Calu3 (cell line): ENCODE measurements at regions not wholly inside any gene's neighbourhood (a gene's known extent, or its start where the extent isn't known, plus 50 kb on each side); places are given as distances from the start of the nearest gene placed in this dataset.

Experiments
- BruUV-seq: library from RNA; stranded (reverse); fragments of 400-500 nt; replicated peaks from 2 replicates; lab custom pipeline; 2021; lab: Mats Ljungman, UMichigan
- CTCF ChIA-PET: fragments of 300-600 bp; sonication (Branson Sonifier 250); formaldehyde crosslinking; loops from one replicate; lab custom pipeline; 2022; ENCODE audit warnings: antibody characterized with exemption; lab: Charles Lee
- DNase-seq: peaks from one replicate; pipeline ENCODE4 v3.0.0; 2022
- H3K27ac Mint-ChIP-seq: one replicate; pipeline ENCODE4 v1.8.0; 2022; ENCODE audit warnings: mixed read lengths; ENCODE audit not compliant: unreplicated experiment
- H3K27me3 Mint-ChIP-seq: one replicate; pipeline ENCODE4 v1.8.0; 2022; ENCODE audit warnings: mixed read lengths; ENCODE audit not compliant: unreplicated experiment
- H3K36me3 Mint-ChIP-seq: one replicate; pipeline ENCODE4 v1.8.0; 2022; ENCODE audit warnings: mild to moderate bottlenecking, moderate library complexity, mixed read lengths; ENCODE audit not compliant: insufficient read depth, unreplicated experiment
- H3K4me1 Mint-ChIP-seq: one replicate; pipeline ENCODE4 v1.8.0; 2022; ENCODE audit warnings: mild to moderate bottlenecking, low read depth, mixed read lengths; ENCODE audit not compliant: unreplicated experiment
- H3K4me3 Mint-ChIP-seq: one replicate; pipeline ENCODE4 v1.8.0; 2022; ENCODE audit warnings: mild to moderate bottlenecking, low read depth, moderate library complexity, mixed read lengths; ENCODE audit not compliant: unreplicated experiment
- H3K9me3 Mint-ChIP-seq: one replicate; pipeline ENCODE4 v1.8.0; 2022; ENCODE audit warnings: low read depth, mixed read lengths; ENCODE audit not compliant: unreplicated experiment
- intact Hi-C: fragments of 100-400 bp; cut with micrococcal nuclease; formaldehyde crosslinking; loops from one replicate; pipeline ENCODE4 v1.10.0; 2022; ENCODE audit not compliant: unreplicated experiment
- TF ChIP-seq, protein P1 (sequence below): fragments of 200-600 bp; IDR thresholded peaks from one replicate; pipeline ENCODE4 v1.8.0; 2022; ENCODE audit warnings: antibody characterized with exemption; ENCODE audit not compliant: unreplicated experiment

DNA sequence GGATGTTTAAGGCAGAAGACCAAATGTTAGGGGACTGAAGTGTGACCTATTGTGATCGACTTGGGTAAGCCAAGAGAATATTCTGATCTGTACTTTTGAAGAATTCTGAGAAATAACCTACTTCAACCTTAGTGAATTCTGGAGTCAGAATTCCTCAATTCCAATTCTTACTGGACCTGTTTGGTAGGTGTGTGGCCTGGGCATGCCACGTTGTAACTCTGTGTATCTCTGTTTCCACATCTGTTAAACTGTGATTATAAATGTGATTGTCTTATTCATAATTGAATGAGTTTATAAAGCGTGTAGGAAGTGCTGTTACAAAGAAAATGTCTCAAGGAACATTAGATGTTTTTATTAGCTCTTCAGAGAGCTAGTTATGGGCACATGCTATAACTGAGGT lies 64.5 kb downstream of the TUSC1 start:
- CTCF ChIA-PET = no interaction called here
- BruUV-seq = no TSS peak
- TF ChIP-seq, protein P1, sequence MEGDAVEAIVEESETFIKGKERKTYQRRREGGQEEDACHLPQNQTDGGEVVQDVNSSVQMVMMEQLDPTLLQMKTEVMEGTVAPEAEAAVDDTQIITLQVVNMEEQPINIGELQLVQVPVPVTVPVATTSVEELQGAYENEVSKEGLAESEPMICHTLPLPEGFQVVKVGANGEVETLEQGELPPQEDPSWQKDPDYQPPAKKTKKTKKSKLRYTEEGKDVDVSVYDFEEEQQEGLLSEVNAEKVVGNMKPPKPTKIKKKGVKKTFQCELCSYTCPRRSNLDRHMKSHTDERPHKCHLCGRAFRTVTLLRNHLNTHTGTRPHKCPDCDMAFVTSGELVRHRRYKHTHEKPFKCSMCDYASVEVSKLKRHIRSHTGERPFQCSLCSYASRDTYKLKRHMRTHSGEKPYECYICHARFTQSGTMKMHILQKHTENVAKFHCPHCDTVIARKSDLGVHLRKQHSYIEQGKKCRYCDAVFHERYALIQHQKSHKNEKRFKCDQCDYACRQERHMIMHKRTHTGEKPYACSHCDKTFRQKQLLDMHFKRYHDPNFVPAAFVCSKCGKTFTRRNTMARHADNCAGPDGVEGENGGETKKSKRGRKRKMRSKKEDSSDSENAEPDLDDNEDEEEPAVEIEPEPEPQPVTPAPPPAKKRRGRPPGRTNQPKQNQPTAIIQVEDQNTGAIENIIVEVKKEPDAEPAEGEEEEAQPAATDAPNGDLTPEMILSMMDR = no peak
- Mint-ChIP-seq H3K4me3 (no peak overlapping the region), H3K36me3 (no peaks in the 10 kb centered on the region), H3K4me1 (no peaks in the 10 kb centered on the region), H3K9me3 (no peaks in the 10 kb centered on the region), H3K27me3 (no peaks in the 10 kb centered on the region), H3K27ac (no peak overlapping the region)
- intact Hi-C loops = no loop called here
- no peak for DNase-seq

DNA sequence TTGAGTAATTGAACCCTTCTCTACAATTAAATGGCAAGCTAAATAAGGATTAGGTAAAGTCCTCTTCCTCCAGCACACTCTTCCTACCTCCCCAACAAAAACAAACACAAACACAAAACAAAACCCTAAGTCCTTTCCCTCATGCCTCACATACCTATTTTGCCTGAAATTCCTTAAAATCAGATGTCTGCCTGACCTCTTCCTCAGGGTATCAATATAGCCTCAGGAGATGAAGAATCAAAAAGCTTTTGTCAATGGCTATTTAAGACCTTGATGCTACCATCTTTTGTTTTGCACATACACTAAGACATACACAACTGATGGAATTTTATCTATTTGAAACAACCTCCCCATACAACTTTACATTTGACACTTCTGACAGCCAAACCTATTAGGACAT lies 75.1 kb downstream of the TUSC1 start:
- H3K4me3 Mint-ChIP-seq = peak overlapping the region; percentile 40
- no peaks in the 10 kb centered on the region for H3K9me3 Mint-ChIP-seq
- H3K4me1 Mint-ChIP-seq = peaks cover 22% of the 10 kb centered on the region
- intact Hi-C loops = loop anchor here (5.0 kb wide), 1 partner anchor 44 kb away; no protein-coding TSS in a partner anchor
- BruUV-seq = no TSS peak
- TF ChIP-seq, protein P1 = no peak
- DNase-seq = no peak
- CTCF ChIA-PET = no interaction called here
- peak overlapping the region; percentile 45 for H3K27ac Mint-ChIP-seq
- no peaks in the 10 kb centered on the region for H3K36me3 Mint-ChIP-seq
- H3K27me3 Mint-ChIP-seq = no peaks in the 10 kb centered on the region

DNA sequence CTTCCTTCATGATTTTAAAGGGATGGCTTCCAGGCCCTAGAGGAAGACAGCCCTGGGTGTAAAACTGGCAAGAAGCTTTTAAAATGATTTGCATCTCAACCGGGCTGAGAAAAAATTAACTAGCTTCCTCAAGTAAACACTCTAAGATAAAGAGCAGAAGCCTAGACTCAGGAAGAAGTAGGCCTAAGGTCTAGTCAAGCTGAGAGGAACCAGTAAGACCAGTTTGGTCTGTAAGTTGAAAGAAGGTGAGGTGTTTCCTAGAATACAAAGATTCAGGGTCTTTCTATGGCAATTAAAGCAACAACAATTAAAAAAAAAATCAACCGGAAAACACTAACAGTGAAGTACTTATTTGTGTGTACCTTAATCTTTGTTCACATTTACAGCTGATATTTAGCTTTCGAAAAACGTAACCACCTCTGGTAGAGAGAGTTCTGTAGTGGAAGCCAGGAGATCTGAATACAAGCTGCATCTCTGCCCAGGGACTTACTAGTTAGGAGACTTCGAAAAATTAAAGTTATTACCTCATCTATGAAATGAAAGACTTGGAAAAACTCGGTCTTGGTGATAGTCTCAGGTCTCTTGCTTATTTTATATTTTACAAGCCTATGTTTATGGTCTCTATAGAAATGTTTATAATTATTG lies 75.7 kb downstream of the TUSC1 start:
- CTCF ChIA-PET = interaction anchor here (0.8 kb wide), 1 partner anchor 114 kb away, joined by 3 read pairs; no protein-coding TSS in a partner anchor
- intact Hi-C loops = loop anchor here (5.0 kb wide), 1 partner anchor 45 kb away; no protein-coding TSS in a partner anchor
- peak overlapping the region; percentile 45 for H3K27ac Mint-ChIP-seq
- peak; percentile 9 for DNase-seq
- no TSS peak for BruUV-seq
- peak overlapping the region; percentile 40 for H3K4me3 Mint-ChIP-seq
- no peaks in the 10 kb centered on the region for H3K36me3 Mint-ChIP-seq
- TF ChIP-seq, protein P1 = no peak
- H3K4me1 Mint-ChIP-seq = peaks cover 22% of the 10 kb centered on the region
- no peaks in the 10 kb centered on the region for H3K27me3 Mint-ChIP-seq
- no peaks in the 10 kb centered on the region for H3K9me3 Mint-ChIP-seq

DNA sequence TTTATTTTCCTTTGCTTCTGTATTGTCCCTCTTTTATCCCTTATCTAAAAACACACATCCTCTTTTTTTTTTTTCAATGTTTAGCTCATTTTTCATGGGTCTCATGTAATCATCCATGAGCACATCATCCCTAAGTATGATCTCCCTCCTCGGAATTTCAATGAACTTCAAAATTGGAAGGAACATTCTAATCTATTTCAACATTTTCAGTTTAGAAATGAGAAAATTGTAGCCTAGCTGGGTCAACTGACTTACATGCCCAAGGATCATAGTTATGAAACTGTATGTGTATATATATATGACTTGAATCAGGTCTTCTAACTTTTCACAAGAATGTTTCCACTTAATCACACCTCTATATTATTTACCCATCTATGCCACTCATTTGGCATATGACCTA lies 77.7 kb downstream of the TUSC1 start:
- no peak overlapping the region for H3K27ac Mint-ChIP-seq
- no peaks in the 10 kb centered on the region for H3K9me3 Mint-ChIP-seq
- no peak for DNase-seq
- TF ChIP-seq, protein P1 = no peak
- no TSS peak for BruUV-seq
- H3K27me3 Mint-ChIP-seq = no peaks in the 10 kb centered on the region
- no peaks in the 10 kb centered on the region for H3K36me3 Mint-ChIP-seq
- H3K4me1 Mint-ChIP-seq = peaks cover 22% of the 10 kb centered on the region
- CTCF ChIA-PET = interaction anchor here (0.5 to 0.6 kb wide), 2 partner anchors 19 to 614 kb away, joined by 3 read pairs; no protein-coding TSS in a partner anchor
- no peak overlapping the region for H3K4me3 Mint-ChIP-seq
- intact Hi-C loops = loop anchor here (5.0 kb wide), 1 partner anchor 47 kb away; no protein-coding TSS in a partner anchor
